SK-N-SH (cell line): ENCODE measurements at regions not wholly inside any gene's neighbourhood (a gene's known extent, or its start where the extent isn't known, plus 50 kb on each side); places are given as distances from the start of the nearest gene placed in this dataset.

Source experiments
- CTCF ChIA-PET: fragments of 300-600, 350-600 bp; formaldehyde crosslinking; extraction: SDS; loops from one replicate; lab custom pipeline; 2021; lab: Yijun Ruan, JAX
- POLR2A ChIA-PET: fragments of 350-600 bp; sonication (Branson Sonifier 250); formaldehyde crosslinking; extraction: SDS; loops from one replicate; lab custom pipeline; 2020; ENCODE audit warnings: antibody characterized with exemption, inconsistent platforms; lab: Yijun Ruan, JAX
- DNase-seq: peaks from one replicate; pipeline ENCODE4 v3.0.0; 2012
- H2AFZ ChIP-seq: fragments of 200-600 bp; sonication (generic); 2 replicates; pipeline ENCODE4 v1.8.1; 2016; ENCODE audit warnings: antibody characterized with exemption, mild to moderate bottlenecking, low read depth
- H3F3A ChIP-seq: fragments of 200-600 bp; sonication (generic); replicated peaks from 2 replicates; pipeline ENCODE3; 2016; ENCODE audit warnings: antibody characterized with exemption, mild to moderate bottlenecking; ENCODE audit not compliant: insufficient read depth
- H3K27ac ChIP-seq, 2 experiments: fragments of 200-500 bp in 1 of 2; fragments of 200-600 bp in 1 of 2; sonication (Bioruptor generic) in 1 of 2; sonication (generic), shearing (Covaris generic) in 1 of 2; 2 replicates each; pipeline versions ENCODE4 v1.5.1 to v1.6.1; 2014 to 2016; ENCODE audit warnings: low read depth in 2 of 2, inconsistent platforms in 1 of 2, low read length in 1 of 2, mild to moderate bottlenecking in 1 of 2, mixed read lengths in 1 of 2
- H3K27me3 ChIP-seq: fragments of 200-600 bp; sonication (generic), shearing (Covaris generic); 2 replicates; pipeline ENCODE4 v1.6.1; 2016; ENCODE audit warnings: mixed run types; ENCODE audit not compliant: insufficient read depth
- H3K36me3 ChIP-seq, 2 experiments: fragments of 200-500 bp in 1 of 2; fragments of 200-600 bp in 1 of 2; sonication (Bioruptor generic) in 1 of 2; sonication (generic) in 1 of 2; replicated peaks in 1 of 2; 2 replicates each; pipeline versions ENCODE3 to v1.5.1; 2014 to 2016; ENCODE audit warnings: low read length in 1 of 2, mild to moderate bottlenecking in 1 of 2; ENCODE audit not compliant: insufficient read depth in 2 of 2, control insufficient read depth in 1 of 2
- H3K4me1 ChIP-seq, 2 experiments: fragments of 200-500 bp in 1 of 2; fragments of 200-600 bp in 1 of 2; sonication (Bioruptor generic) in 1 of 2; sonication (generic), shearing (Covaris generic) in 1 of 2; 2 replicates each; pipeline versions ENCODE4 v1.5.1 to v1.6.1; 2014 to 2016; ENCODE audit warnings: low read depth in 1 of 2, low read length in 1 of 2, mixed run types in 1 of 2; ENCODE audit not compliant: insufficient read depth in 2 of 2, control insufficient read depth in 1 of 2
- H3K4me2 ChIP-seq: fragments of 200-600 bp; sonication (generic), shearing (Covaris generic); 2 replicates; pipeline ENCODE4 v1.6.1; 2017; ENCODE audit warnings: mixed run types
- H3K4me3 ChIP-seq, 2 experiments: fragments of 200-500 bp in 1 of 2; fragments of 200-600 bp in 1 of 2; sonication (Bioruptor generic) in 1 of 2; sonication (generic), shearing (Covaris generic) in 1 of 2; 2 replicates each; pipeline versions ENCODE4 v1.5.1 to v1.8.1; 2014 to 2016; ENCODE audit warnings: low read depth in 2 of 2, inconsistent platforms in 1 of 2, low read length in 1 of 2, mild to moderate bottlenecking in 1 of 2, mixed read lengths in 1 of 2, moderate library complexity in 1 of 2
- H3K79me2 ChIP-seq: fragments of 200-600 bp; sonication (generic); 2 replicates; pipeline ENCODE4 v1.8.1; 2017; ENCODE audit warnings: mild to moderate bottlenecking; ENCODE audit not compliant: insufficient read depth
- H3K9ac ChIP-seq: fragments of 200-600 bp; sonication (generic); 2 replicates; pipeline ENCODE4 v1.6.1; 2017; ENCODE audit warnings: mixed run types
- H3K9me2 ChIP-seq: fragments of 200-600 bp; sonication (generic); 2 replicates; pipeline ENCODE4 v1.6.1; 2017; ENCODE audit warnings: mixed run types
- H3K9me3 ChIP-seq: fragments of 200-600 bp; sonication (generic); 2 replicates; pipeline ENCODE4 v1.6.1; 2017; ENCODE audit warnings: mixed run types, mild to moderate bottlenecking, moderate library complexity
- H4K20me1 ChIP-seq: fragments of 200-600 bp; sonication (generic); 2 replicates; pipeline ENCODE4 v1.6.1; 2017; ENCODE audit warnings: mild to moderate bottlenecking, mixed run types; ENCODE audit not compliant: insufficient read depth
- CHD2 ChIP-seq: fragments of 150-350 bp; IDR thresholded peaks from 2 replicates; pipeline ENCODE4 v1.6.1; 2018; ENCODE audit warnings: low read length; ENCODE audit not compliant: partially characterized antibody
- EP300 ChIP-seq, 2 experiments: IDR thresholded peaks; 2 replicates each; pipeline versions ENCODE4 v1.4.0 to v1.6.1; 2012; ENCODE audit warnings: borderline replicate concordance in 1 of 2, low read depth in 1 of 2, low read length in 1 of 2
- EZH2phosphoT487 ChIP-seq: fragments of 200-600 bp; sonication (generic); IDR thresholded peaks from 2 replicates; pipeline ENCODE4 v1.6.1; 2017; ENCODE audit warnings: low read depth, mixed run types, mild to moderate bottlenecking, antibody characterized with exemption, moderate library complexity, borderline replicate concordance
- FOXJ3 ChIP-seq: sonication (generic); formaldehyde crosslinking; IDR thresholded peaks from 2 replicates; pipeline ENCODE4 v1.5.1; 2020; ENCODE audit warnings: mild to moderate bottlenecking, missing genetic modification reagents
- GABPA ChIP-seq: IDR thresholded peaks from 2 replicates; pipeline ENCODE4 v1.4.0; 2012; ENCODE audit warnings: low read depth, mild to moderate bottlenecking
- IRF3 ChIP-seq: fragments of 150-350 bp; IDR thresholded peaks from 2 replicates; pipeline ENCODE4 v1.6.1; 2016; ENCODE audit warnings: mild to moderate bottlenecking, low read depth, low read length
- JUND ChIP-seq: IDR thresholded peaks from 2 replicates; pipeline ENCODE4 v1.4.0; 2012
- MXI1 ChIP-seq: IDR thresholded peaks from 2 replicates; pipeline ENCODE4 v1.6.1; 2012; ENCODE audit warnings: mild to moderate bottlenecking, low read depth, low read length, improper control_type of control experiment
- NRF1 ChIP-seq: IDR thresholded peaks from 2 replicates; pipeline ENCODE4 v1.6.1; 2012; ENCODE audit warnings: low read depth, mild to moderate bottlenecking, low read length
- PBX3 ChIP-seq: IDR thresholded peaks from 2 replicates; pipeline ENCODE4; 2012
- POLR2AphosphoS5 ChIP-seq: IDR thresholded peaks from 2 replicates; pipeline ENCODE4 v1.6.1; 2012; ENCODE audit warnings: low read depth, low read length
- REST ChIP-seq: IDR thresholded peaks from 2 replicates; pipeline ENCODE4 v1.6.1; 2012; ENCODE audit warnings: mild to moderate bottlenecking, low read depth, low read length, moderate library complexity
- SIN3A ChIP-seq: IDR thresholded peaks from 2 replicates; pipeline ENCODE4 v1.6.1; 2012; ENCODE audit warnings: low read depth, mild to moderate bottlenecking, low read length, moderate library complexity, borderline replicate concordance
- TAF1 ChIP-seq: IDR thresholded peaks from 2 replicates; pipeline ENCODE4 v1.6.1; 2012; ENCODE audit warnings: low read depth, mild to moderate bottlenecking, low read length, moderate library complexity, borderline replicate concordance
- TCF12 ChIP-seq: IDR thresholded peaks from 2 replicates; pipeline ENCODE4 v1.4.0; 2012
- TEAD4 ChIP-seq: IDR thresholded peaks from 2 replicates; pipeline ENCODE4 v1.4.0; 2012; ENCODE audit warnings: mild to moderate bottlenecking, borderline replicate concordance; ENCODE audit not compliant: insufficient read depth
- USF1 ChIP-seq: IDR thresholded peaks from 2 replicates; pipeline ENCODE4 v1.4.0; 2012; ENCODE audit warnings: low read depth, borderline replicate concordance
- USF2 ChIP-seq: fragments of 150-350 bp; IDR thresholded peaks from 2 replicates; pipeline ENCODE4 v1.6.1; 2017; ENCODE audit warnings: antibody characterized with exemption, low read length, low read depth, borderline replicate concordance
- YY1 ChIP-seq: IDR thresholded peaks from 2 replicates; pipeline ENCODE4 v1.4.0; 2012; ENCODE audit warnings: low read depth, mild to moderate bottlenecking
- ZBTB33 ChIP-seq: IDR thresholded peaks from 2 replicates; pipeline ENCODE4 v1.4.0; 2012; ENCODE audit warnings: low read depth, borderline replicate concordance
- WGBS: methylation state at CpG from one replicate; pipeline ENCODE4 v1.1.6; 2017; ENCODE audit warnings: low lambda C conversion rate; 5-methylcytosine and 5-hydroxymethylcytosine counted together

GRCh38 chr1:89451011-89451410, 73.6 kb upstream of the LRRC8B start (continued):
- TF ChIP-seq USF2 = no peak

- Histone ChIP-seq H3K4me3 (no peak overlapping the region), H3K27ac (no peak overlapping the region), H3K9me2 (no peaks in the 10 kb centered on the region), H3K9ac (no peak overlapping the region), H3K4me1 (peaks cover 0 to 2% of the 10 kb centered on the region in 2 experiments; a peak in 1 of 4 replicates), H3K4me2 (no peak overlapping the region), H3K9me3 (no peaks in the 10 kb centered on the region), H3K36me3 (no peaks in the 10 kb centered on the region), H3K79me2 (no peaks in the 10 kb centered on the region), H4K20me1 (no peaks in the 10 kb centered on the region), H3F3A (no peaks in the 10 kb centered on the region), H2AFZ (no peak overlapping the region), H3K27me3 (no peaks in the 10 kb centered on the region)
- DNase-seq = no peak
- ChIA-PET CTCF (interaction anchor here (0.7 to 4.6 kb wide), 11 partner anchors 9 to 479 kb away, joined by 3 to 34 read pairs (median 4); no protein-coding TSS in a partner anchor), POLR2A (no interaction called here)
- TF ChIP-seq IRF3 (no peak), TEAD4 (no peak), TCF12 (no peak), REST (no peak), ZBTB33 (no peak), PBX3 (no peak), JUND (no peak), EZH2phosphoT487 (no peak), USF1 (no peak), EP300 (IDR thresholded peaks at IDR 0.05; ENCODE audit: borderline replicate concordance in 1 of 2, low read depth in 1 of 2, low read length in 1 of 2) (no peak), POLR2AphosphoS5 (no peak), GABPA (no peak), YY1 (no peak), SIN3A (no peak), CHD2 (no peak), TAF1 (no peak), NRF1 (no peak), MXI1 (no peak), FOXJ3 (CRISPR knock-in tag) (no peak)
- WGBS = 83% methylated on average over 9 of the region's 9 CpGs
These were observed 71.3 kb upstream of the LRRC8B start for GRCh38 chr1:89453123-89453972.
